ENCODE measurements at regions not wholly inside any gene's neighbourhood (a gene's known extent, or its start where the extent isn't known, plus 50 kb on each side); places are given as distances from the start of the nearest gene placed in this dataset.

DNA sequence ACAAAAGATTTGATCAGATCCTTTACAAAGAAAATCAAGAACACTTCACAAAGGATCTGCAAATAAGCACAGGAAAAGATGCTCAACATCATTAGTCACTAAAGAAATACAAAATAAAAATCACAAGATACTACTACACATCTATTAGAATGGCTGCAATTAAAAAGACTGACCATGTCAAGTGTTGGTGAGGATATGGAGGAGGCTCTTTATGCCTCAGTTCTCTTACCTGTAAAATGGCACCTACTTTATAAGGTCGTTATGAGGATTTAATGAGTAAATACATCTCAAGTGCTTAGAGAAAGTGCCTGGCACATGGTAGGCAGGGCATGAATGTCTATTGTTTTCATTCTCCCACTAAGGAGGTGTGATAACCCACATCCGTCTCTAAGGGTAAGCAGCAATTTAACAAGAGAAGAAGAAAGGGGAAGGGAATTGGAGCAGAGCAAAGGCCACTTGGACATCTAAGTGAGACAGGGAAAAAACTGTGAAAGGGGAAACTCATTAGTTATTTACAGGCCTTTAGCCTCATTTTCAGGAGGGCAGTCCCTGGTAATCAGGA is 157.5 kb upstream of the NFE2L3 start:
- H3K4me1 ChIP-seq (ENCODE audit: control insufficient read depth in 2 of 3, insufficient read depth in 2 of 3, low read depth in 1 of 3, low read length in 3 of 3) = no peaks in the 10 kb centered on the region
- H3K27me3 ChIP-seq (ENCODE audit: control insufficient read depth, insufficient read depth, low read length) = no peaks in the 10 kb centered on the region
- DNase-seq (no peak), FAIRE-seq (no peak)
- TF ChIP-seq, protein P1, sequence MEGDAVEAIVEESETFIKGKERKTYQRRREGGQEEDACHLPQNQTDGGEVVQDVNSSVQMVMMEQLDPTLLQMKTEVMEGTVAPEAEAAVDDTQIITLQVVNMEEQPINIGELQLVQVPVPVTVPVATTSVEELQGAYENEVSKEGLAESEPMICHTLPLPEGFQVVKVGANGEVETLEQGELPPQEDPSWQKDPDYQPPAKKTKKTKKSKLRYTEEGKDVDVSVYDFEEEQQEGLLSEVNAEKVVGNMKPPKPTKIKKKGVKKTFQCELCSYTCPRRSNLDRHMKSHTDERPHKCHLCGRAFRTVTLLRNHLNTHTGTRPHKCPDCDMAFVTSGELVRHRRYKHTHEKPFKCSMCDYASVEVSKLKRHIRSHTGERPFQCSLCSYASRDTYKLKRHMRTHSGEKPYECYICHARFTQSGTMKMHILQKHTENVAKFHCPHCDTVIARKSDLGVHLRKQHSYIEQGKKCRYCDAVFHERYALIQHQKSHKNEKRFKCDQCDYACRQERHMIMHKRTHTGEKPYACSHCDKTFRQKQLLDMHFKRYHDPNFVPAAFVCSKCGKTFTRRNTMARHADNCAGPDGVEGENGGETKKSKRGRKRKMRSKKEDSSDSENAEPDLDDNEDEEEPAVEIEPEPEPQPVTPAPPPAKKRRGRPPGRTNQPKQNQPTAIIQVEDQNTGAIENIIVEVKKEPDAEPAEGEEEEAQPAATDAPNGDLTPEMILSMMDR (IDR thresholded peaks at IDR 0.05; ENCODE audit: borderline replicate concordance, extremely low read depth, insufficient read depth) = no peak
- H3K27ac ChIP-seq (ENCODE audit: low read depth in 2 of 2, low read length in 2 of 2) = no peak overlapping the region
- no peaks in the 10 kb centered on the region for H3K9me3 ChIP-seq (ENCODE audit: control insufficient read depth in 2 of 3, insufficient read depth in 1 of 3, low read length in 3 of 3)
- H3K4me3 ChIP-seq (ENCODE audit: low read length in 3 of 3) = no peak overlapping the region
- no peak overlapping the region for H3K9ac ChIP-seq (ENCODE audit: low read length in 3 of 3)
- H3K36me3 ChIP-seq (ENCODE audit: control insufficient read depth in 2 of 3, insufficient read depth in 3 of 3, low read length in 3 of 3) = no peaks in the 10 kb centered on the region
- intact Hi-C loops (cut with DNase I) = no loop called here

DNA sequence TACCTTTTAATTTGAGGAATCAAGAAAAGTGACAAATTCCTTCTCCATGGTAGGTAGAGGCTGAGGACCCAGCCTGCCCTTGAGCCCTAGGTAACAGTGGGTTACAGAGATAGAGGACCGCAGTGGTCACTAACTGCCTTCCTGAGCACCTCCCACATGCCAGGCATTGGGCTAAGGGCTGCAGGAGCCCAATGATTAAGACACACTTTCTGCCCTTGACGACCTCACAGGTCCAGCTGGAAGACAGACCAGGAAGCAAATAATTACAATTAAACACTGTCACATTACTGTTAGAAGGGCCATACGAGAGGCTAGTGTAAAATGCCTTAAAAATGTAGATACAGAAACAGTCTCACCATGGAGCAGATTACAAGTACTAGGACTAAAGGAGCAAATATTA is 156.8 kb upstream of the NFE2L3 start:
- H3K36me3 ChIP-seq (ENCODE audit: control insufficient read depth in 2 of 3, insufficient read depth in 3 of 3, low read length in 3 of 3) = no peaks in the 10 kb centered on the region
- FAIRE-seq (no peak), DNase-seq (no peak)
- H3K27me3 ChIP-seq (ENCODE audit: control insufficient read depth, insufficient read depth, low read length) = no peaks in the 10 kb centered on the region
- no peak overlapping the region for H3K9ac ChIP-seq (ENCODE audit: low read length in 3 of 3)
- intact Hi-C loops (cut with DNase I) = no loop called here
- TF ChIP-seq, protein P1 (IDR thresholded peaks at IDR 0.05; ENCODE audit: borderline replicate concordance, extremely low read depth, insufficient read depth) = no peak
- no peak overlapping the region for H3K27ac ChIP-seq (ENCODE audit: low read depth in 2 of 2, low read length in 2 of 2)
- H3K4me3 ChIP-seq (ENCODE audit: low read length in 3 of 3) = no peak overlapping the region
- no peaks in the 10 kb centered on the region for H3K4me1 ChIP-seq (ENCODE audit: control insufficient read depth in 2 of 3, insufficient read depth in 2 of 3, low read depth in 1 of 3, low read length in 3 of 3)
- H3K9me3 ChIP-seq (ENCODE audit: control insufficient read depth in 2 of 3, insufficient read depth in 1 of 3, low read length in 3 of 3) = no peaks in the 10 kb centered on the region

DNA sequence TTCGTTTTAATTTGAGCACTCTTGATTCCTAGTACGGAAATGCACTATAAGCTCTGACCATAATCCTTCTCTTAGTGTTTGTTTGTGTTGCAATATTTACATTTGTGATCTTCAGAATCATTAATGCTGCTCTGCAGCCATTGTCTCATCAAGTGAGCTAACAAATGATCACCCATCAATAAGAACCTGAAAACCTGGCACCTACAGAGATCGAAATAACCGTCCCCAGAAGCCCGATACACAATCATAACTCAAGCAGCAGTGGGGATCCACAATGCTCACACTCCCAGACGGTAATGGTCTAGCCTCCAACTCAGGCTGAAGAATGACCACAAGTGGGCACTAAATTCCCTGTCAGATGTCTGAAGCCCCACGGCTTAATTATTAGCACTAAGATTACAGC is 156.0 kb upstream of the NFE2L3 start:
- DNase-seq (no peak), FAIRE-seq (no peak)
- TF ChIP-seq, protein P1 (IDR thresholded peaks at IDR 0.05; ENCODE audit: borderline replicate concordance, extremely low read depth, insufficient read depth) = no peak
- no peak overlapping the region for H3K9ac ChIP-seq (ENCODE audit: low read length in 3 of 3)
- intact Hi-C loops (cut with DNase I) = no loop called here
- H3K4me1 ChIP-seq (ENCODE audit: control insufficient read depth in 2 of 3, insufficient read depth in 2 of 3, low read depth in 1 of 3, low read length in 3 of 3) = no peaks in the 10 kb centered on the region
- no peak overlapping the region for H3K4me3 ChIP-seq (ENCODE audit: low read length in 3 of 3)
- H3K27me3 ChIP-seq (ENCODE audit: control insufficient read depth, insufficient read depth, low read length) = no peaks in the 10 kb centered on the region
- H3K27ac ChIP-seq (ENCODE audit: low read depth in 2 of 2, low read length in 2 of 2) = no peak overlapping the region
- no peaks in the 10 kb centered on the region for H3K9me3 ChIP-seq (ENCODE audit: control insufficient read depth in 2 of 3, insufficient read depth in 1 of 3, low read length in 3 of 3)
- H3K36me3 ChIP-seq (ENCODE audit: control insufficient read depth in 2 of 3, insufficient read depth in 3 of 3, low read length in 3 of 3) = no peaks in the 10 kb centered on the region

DNA sequence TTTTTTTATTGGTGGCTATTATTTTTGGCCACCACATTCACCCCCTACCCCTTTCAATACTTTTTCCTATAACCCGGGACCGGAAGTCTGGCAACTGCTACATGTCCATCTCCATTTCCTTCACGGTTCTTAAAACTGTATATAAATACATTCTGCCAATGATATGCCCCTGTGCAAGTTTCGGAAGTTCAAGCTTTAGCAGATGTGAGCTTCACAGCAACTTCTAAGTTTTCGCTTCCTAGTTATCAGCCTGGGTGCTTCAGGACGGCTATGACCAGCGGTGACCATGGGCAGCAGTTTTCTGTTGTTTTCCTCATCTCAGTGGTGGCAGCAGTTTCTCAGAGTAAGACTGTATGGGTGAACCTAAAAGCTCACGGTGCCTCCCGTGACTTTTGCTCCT is 153.5 kb upstream of the NFE2L3 start:
- intact Hi-C loops (cut with DNase I) = no loop called here
- no peaks in the 10 kb centered on the region for H3K9me3 ChIP-seq (ENCODE audit: control insufficient read depth in 2 of 3, insufficient read depth in 1 of 3, low read length in 3 of 3)
- FAIRE-seq (no peak), DNase-seq (no peak)
- TF ChIP-seq, protein P1 (IDR thresholded peaks at IDR 0.05; ENCODE audit: borderline replicate concordance, extremely low read depth, insufficient read depth) = no peak
- H3K9ac ChIP-seq (ENCODE audit: low read length in 3 of 3) = no peak overlapping the region
- H3K36me3 ChIP-seq (ENCODE audit: control insufficient read depth in 2 of 3, insufficient read depth in 3 of 3, low read length in 3 of 3) = no peaks in the 10 kb centered on the region
- H3K27ac ChIP-seq (ENCODE audit: low read depth in 2 of 2, low read length in 2 of 2) = no peak overlapping the region
- no peaks in the 10 kb centered on the region for H3K27me3 ChIP-seq (ENCODE audit: control insufficient read depth, insufficient read depth, low read length)
- no peaks in the 10 kb centered on the region for H3K4me1 ChIP-seq (ENCODE audit: control insufficient read depth in 2 of 3, insufficient read depth in 2 of 3, low read depth in 1 of 3, low read length in 3 of 3)
- no peak overlapping the region for H3K4me3 ChIP-seq (ENCODE audit: low read length in 3 of 3)

Measured in kidney (tissue), 13 donors.